GM21360 (cell line): ENCODE measurements at regions not wholly inside any gene's neighbourhood (a gene's known extent, or its start where the extent isn't known, plus 50 kb on each side); places are given as distances from the start of the nearest gene placed in this dataset.
"Not testable (repeated sequence)": the region's sequence is repeated elsewhere in the genome, so short reads cannot be mapped to it uniquely, and the experiment has no call there.

ENCODE experiments used
- ATAC-seq: cut with Tn5 transposase; IDR thresholded peaks from one replicate; pipeline ENCODE4 v1.9.1; 2021; ENCODE audit warnings: mild to moderate bottlenecking, moderate library complexity; ENCODE audit not compliant: unreplicated experiment

DNA sequence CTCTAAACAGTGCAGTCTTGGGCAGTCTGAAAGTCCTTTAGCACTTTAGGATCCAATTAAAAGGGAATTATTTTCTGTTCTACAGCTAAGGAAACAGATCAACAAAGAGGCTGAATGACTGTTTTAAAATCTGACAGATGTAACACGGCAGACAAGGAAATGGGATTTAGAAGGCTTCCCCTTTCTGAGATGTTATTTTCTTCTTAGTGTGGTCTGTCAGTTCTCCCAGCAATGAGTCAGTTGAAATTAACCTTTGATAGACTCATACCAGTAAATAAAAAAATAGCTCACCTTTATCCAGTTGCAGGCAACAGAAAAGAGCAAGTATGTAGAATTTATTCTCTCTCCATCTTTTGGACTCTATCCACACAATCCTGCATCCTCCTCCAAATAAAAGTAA lies 98.1 kb downstream of the NEDD1 start:
- no peak for ATAC-seq

- ATAC-seq, result no peak
Observed at GRCh38 chr12:97005646-97006045, 98.6 kb downstream of the NEDD1 start.

DNA sequence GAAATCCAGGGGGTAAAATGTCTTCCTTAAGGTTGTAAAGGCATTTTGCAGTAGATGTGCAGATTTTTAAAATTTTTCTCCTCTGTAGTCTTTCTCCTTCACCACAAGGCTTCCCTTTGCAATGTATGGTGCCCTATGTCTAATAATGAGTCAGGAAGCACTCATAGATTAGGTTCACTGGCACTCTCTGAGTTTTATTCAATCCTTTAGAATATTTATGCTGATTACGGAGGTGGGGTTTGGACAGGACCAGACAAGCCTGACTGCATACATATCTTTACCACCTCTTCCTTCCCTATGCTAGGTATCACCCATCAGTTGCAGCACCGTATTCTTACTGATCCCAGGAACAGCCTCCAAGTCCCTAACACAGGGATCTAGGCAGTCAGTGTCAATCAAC lies 99.5 kb downstream of the NEDD1 start:
- no peak for ATAC-seq

GRCh38 chr12:97016163-97016562 lies 109.1 kb downstream of the NEDD1 start:
- ATAC-seq, result no peak

DNA sequence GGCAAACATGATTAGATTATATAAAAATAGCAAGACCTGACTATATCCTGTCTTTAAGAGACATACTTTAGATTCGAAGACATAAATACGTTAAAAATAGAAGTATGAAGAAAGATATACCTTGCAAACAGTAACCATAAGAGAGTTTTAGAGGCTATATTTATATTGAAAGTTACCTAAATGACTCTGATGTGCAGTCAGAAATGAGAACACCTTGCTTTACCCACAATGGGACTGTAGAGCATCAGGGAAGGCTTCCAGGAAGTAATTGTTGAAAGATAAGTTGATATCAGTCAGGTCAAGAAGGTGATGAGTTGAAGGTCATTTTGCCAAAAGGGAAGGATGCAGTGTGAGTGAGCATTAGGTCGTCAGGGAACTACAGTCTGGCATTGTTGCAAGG lies 110.2 kb downstream of the NEDD1 start:
- peak; percentile 66 for ATAC-seq

DNA sequence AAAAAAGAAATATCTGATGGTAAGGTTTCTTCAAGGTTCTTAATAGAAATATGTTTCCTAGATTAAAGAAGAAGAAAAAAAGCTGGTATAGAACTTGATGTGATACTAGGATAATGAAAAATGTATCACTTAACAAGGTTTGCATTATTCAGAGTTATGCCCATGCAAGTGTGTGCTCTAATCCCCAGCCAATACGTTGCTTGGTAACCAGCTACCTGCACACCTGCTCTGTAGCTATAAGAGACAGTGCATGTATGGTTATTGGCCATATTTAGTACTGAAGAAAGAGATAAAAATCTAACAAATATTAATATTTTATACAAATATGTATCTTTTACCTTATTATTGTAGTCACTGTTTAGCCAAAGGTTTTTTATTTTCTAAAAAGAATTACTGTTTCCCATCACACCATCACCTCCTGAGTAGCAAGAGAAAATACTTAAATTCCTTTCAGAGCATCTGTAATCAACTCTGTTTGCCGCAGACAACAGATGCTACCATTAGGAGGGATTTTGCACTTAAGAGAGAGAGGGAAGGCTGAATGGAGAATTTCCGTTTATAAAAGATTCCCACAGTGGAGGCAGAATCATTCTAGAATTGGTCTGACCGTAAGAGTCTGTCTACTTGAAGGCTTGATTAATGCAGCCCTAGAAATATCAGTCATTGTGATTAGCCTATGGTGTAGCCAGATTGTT lies 115.6 kb downstream of the NEDD1 start:
- no peak for ATAC-seq

GRCh38 chr12:97024393-97024792 lies 117.3 kb downstream of the NEDD1 start:
- no peak for ATAC-seq

DNA sequence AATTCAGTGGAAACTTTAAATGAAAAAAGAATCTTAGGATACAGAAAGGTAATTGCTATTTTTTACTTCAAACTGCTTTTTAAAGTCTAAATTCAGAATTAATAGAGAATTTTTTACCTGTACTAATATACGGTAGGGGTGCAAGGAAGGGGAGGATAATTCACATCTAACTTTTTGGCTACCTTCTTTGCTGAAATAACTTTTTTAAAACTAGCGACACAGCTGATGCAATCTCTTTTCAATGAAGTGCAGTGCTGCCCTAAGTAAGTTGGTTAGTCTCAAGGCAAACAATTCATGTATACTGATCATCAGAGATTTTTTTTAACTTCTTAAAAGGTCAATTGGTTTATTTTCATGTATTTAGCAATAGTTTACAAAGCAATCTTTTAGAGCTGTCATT lies 119.8 kb downstream of the NEDD1 start:
- no peak for ATAC-seq

GRCh38 chr12:97027482-97027881 lies 120.4 kb downstream of the NEDD1 start:
- ATAC-seq, result no peak

DNA sequence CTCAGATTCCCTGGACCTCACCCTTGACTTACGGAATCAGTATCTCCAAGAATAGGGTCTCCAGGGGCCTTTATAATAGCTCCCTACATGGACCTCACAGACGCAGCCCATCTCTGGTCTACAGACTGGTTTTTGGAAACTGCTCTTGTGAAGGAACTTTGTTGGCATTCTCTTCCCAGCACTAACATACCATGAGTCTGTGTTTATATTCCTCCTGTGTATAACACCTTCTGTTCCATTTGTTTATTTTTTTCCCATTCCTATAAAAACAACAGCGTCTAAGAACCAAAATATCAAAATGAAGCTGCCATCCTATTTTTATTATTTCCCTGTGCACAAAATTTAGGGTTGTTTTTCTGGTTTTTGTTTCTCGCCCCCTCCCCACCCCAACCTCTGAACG lies 131.1 kb downstream of the NEDD1 start:
- ATAC-seq, result no peak

GRCh38 chr12:97038834-97039233 lies 131.8 kb downstream of the NEDD1 start:
- no peak for ATAC-seq

GRCh38 chr12:97046901-97047300 lies 139.8 kb downstream of the NEDD1 start:
- no peak for ATAC-seq

DNA sequence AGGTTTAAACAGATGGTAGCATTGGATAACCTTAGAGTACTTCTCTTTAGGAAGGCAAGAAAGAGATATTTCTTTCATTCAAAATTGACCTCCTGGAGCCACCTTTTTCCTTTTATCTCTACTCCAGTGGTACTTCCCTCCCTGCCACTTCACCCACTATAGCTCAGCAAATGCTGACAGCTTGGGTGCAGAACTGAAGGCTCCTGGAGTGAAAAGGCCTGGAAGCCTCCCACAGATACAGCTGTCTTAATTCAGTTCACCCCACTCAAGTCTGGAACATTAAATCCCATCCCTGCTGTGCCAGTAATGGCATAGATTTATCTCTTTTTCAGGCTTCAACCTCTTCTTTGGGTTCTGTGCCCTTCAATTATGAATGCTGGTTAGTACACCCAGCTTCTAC lies 140.3 kb downstream of the NEDD1 start:
- no peak for ATAC-seq

- ATAC-seq, result no peak
Observed at GRCh38 chr12:97048421-97049035, 141.5 kb downstream of the NEDD1 start.

DNA sequence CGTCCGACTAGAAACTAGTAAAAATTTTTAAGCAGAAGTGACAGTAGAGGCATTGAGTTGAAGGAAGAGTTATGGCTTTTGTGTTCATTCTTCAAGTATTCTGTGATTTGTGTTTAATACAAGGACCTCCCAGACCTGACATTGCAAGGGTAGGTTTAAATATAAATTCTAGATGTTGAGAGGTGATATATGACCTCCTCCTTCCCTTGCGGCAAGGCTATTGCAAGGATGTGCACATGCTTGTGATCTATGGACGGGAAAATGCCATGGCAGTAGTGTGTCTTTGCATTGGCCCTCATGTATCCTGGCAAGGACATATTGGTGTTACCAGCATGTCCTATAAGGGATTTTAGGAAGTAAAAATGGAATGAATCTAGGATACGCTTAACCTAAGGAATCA lies 143.5 kb downstream of the NEDD1 start:
- ATAC-seq, result no peak

GRCh38 chr12:97051341-97051740 lies 144.3 kb downstream of the NEDD1 start:
- ATAC-seq, result no peak

- no peak for ATAC-seq
Observed at GRCh38 chr12:97061171-97061570, 154.1 kb downstream of the NEDD1 start.

- no peak for ATAC-seq
Observed at GRCh38 chr12:97063292-97063935, 156.4 kb downstream of the NEDD1 start.

GRCh38 chr12:97075161-97075933 lies 168.3 kb downstream of the NEDD1 start:
- no peak for ATAC-seq

- no peak for ATAC-seq
Observed at GRCh38 chr12:97075934-97076630, 169.0 kb downstream of the NEDD1 start.

- ATAC-seq, result not testable (repeated sequence)
Observed at GRCh38 chr12:97076912-97077311, 169.9 kb downstream of the NEDD1 start.
